ENCODE measurements at regions not wholly inside any gene's neighbourhood (a gene's known extent, or its start where the extent isn't known, plus 50 kb on each side); places are given as distances from the start of the nearest gene placed in this dataset.

DNA sequence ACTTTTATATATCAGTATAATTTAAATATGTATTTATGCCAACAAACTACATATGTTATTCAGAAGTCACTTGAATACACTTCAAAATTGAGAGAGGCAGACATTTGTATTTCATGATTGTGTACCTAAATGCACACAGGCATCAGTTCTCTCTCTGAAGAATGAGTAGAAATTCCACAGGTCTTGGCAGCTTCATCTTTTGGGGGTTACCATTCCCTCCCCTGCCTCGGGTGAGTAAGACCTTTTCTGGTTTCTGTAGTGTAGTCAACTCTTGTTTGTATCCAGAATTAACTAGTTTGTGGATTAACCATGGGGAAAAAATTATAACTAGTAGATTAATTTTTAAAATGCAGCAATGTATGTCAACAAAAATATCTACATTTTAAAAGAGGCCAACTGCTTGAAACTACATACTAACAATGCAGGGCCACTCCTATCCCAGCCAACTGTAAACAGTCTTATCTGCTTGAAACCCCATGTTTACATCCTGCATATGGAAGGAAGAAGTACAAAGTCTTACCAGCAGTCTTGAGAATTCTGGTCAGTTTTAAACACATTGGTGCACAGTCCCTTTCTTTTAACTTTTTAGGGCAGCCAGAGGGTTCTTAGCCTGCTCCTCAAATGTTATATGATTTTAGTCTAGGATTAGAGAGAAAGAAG lies 339.6 kb upstream of the KIF2A start:
- no peak overlapping the region for H3K4me2 ChIP-seq
- ChIA-PET POLR2A (no interaction called here), CTCF (interaction anchor here (0.8 to 1.3 kb wide), 2 partner anchors 32 to 177 kb away, joined by 3 to 4 read pairs; no protein-coding TSS in a partner anchor)
- no peak overlapping the region for H2AFZ ChIP-seq (ENCODE audit: low read depth)
- H3K36me3 ChIP-seq (replicated peaks in 1 of 2; ENCODE audit: control insufficient read depth in 1 of 2, insufficient read depth in 2 of 2, low read length in 1 of 2) = no peaks in the 10 kb centered on the region
- H3K27ac ChIP-seq (ENCODE audit: low read depth in 2 of 2, low read length in 1 of 2) = no peak overlapping the region
- no peak for DNase-seq
- no peaks in the 10 kb centered on the region for H3F3A ChIP-seq (replicated peaks; ENCODE audit: insufficient read depth)
- no peak overlapping the region for H3K9ac ChIP-seq
- H3K4me3 ChIP-seq (ENCODE audit: low read depth in 2 of 2, low read length in 1 of 2) = no peak overlapping the region
- no peaks in the 10 kb centered on the region for H3K9me2 ChIP-seq
- 9% methylated on average over 1 of the region's 1 CpG for WGBS (ENCODE audit: low lambda C conversion rate)
- no peaks in the 10 kb centered on the region for H3K27me3 ChIP-seq (ENCODE audit: insufficient read depth)
- H4K20me1 ChIP-seq (ENCODE audit: insufficient read depth) = no peaks in the 10 kb centered on the region
- no peaks in the 10 kb centered on the region for H3K4me1 ChIP-seq (ENCODE audit: control insufficient read depth in 1 of 2, insufficient read depth in 2 of 2, low read depth in 1 of 2, low read length in 1 of 2)
- no peak for TF ChIP-seq FOSL2 (IDR thresholded peaks at IDR 0.05; ENCODE audit: borderline replicate concordance, low read depth)
- no peak for TF ChIP-seq RCOR1 (IDR thresholded peaks at IDR 0.05; ENCODE audit: low read length)
- no peak for TF ChIP-seq USF2 (IDR thresholded peaks at IDR 0.05; ENCODE audit: borderline replicate concordance, low read depth, low read length)
- no peak for TF ChIP-seq NFIC (IDR thresholded peaks at IDR 0.05; ENCODE audit: borderline replicate concordance)
- no peak for TF ChIP-seq TCF12 (IDR thresholded peaks at IDR 0.05)
- TF ChIP-seq GABPA (IDR thresholded peaks at IDR 0.05; ENCODE audit: low read depth) = no peak
- TF ChIP-seq MEF2A (IDR thresholded peaks at IDR 0.05; ENCODE audit: borderline replicate concordance, low read depth) = no peak
- TF ChIP-seq SIN3A (IDR thresholded peaks at IDR 0.05; ENCODE audit: borderline replicate concordance, low read depth, low read length) = no peak
- TF ChIP-seq, protein P1, sequence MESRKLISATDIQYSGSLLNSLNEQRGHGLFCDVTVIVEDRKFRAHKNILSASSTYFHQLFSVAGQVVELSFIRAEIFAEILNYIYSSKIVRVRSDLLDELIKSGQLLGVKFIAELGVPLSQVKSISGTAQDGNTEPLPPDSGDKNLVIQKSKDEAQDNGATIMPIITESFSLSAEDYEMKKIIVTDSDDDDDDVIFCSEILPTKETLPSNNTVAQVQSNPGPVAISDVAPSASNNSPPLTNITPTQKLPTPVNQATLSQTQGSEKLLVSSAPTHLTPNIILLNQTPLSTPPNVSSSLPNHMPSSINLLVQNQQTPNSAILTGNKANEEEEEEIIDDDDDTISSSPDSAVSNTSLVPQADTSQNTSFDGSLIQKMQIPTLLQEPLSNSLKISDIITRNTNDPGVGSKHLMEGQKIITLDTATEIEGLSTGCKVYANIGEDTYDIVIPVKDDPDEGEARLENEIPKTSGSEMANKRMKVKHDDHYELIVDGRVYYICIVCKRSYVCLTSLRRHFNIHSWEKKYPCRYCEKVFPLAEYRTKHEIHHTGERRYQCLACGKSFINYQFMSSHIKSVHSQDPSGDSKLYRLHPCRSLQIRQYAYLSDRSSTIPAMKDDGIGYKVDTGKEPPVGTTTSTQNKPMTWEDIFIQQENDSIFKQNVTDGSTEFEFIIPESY (IDR thresholded peaks at IDR 0.05; ENCODE audit: borderline replicate concordance, low read depth) = no peak
- TF ChIP-seq YY1 (IDR thresholded peaks at IDR 0.05; ENCODE audit: low read depth) = no peak
- no peak for TF ChIP-seq FOXM1 (IDR thresholded peaks at IDR 0.05; ENCODE audit: low read depth)
- no peak for TF ChIP-seq POLR2AphosphoS5 (IDR thresholded peaks at IDR 0.05; ENCODE audit: low read depth, low read length)
- no peak for TF ChIP-seq RXRA (IDR thresholded peaks at IDR 0.05; ENCODE audit: borderline replicate concordance, low read depth)
- TF ChIP-seq CHD2 (IDR thresholded peaks at IDR 0.05; ENCODE audit: low read length, partially characterized antibody) = no peak
- no peak for TF ChIP-seq EZH2phosphoT487 (IDR thresholded peaks at IDR 0.05; ENCODE audit: borderline replicate concordance, low read depth)
- TF ChIP-seq GATA2 (CRISPR knock-in tag; IDR thresholded peaks at IDR 0.05) = no peak
- no peaks in the 10 kb centered on the region for H3K79me2 ChIP-seq (ENCODE audit: insufficient read depth)
- no peaks in the 10 kb centered on the region for H3K9me3 ChIP-seq

DNA sequence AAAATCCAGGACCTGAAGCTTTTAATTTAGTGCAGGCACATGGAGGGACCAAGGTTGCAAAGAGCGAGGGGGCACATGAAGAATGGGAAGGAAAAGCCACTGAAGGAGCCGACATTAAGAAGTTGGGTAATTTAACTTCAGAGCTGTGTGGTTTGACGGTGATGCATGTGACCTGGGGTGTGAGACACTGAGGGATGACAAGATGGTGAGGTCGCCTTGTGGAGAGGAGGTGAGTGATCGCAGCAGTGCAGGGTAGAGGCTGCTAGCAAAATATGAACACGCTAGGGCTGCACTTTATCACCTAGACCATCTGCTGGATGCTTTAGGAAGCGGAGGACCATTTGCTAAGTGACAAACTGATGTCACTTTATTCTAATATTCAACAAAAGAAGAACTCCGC lies 339.0 kb upstream of the KIF2A start:
- POLR2A ChIA-PET = no interaction called here
- no peak overlapping the region for H3K27ac ChIP-seq (ENCODE audit: low read depth in 2 of 2, low read length in 1 of 2)
- no peaks in the 10 kb centered on the region for H3K79me2 ChIP-seq (ENCODE audit: insufficient read depth)
- CTCF ChIA-PET = no interaction called here
- H2AFZ ChIP-seq (ENCODE audit: low read depth) = no peak overlapping the region
- no peaks in the 10 kb centered on the region for H3K4me1 ChIP-seq (ENCODE audit: control insufficient read depth in 1 of 2, insufficient read depth in 2 of 2, low read depth in 1 of 2, low read length in 1 of 2)
- no peaks in the 10 kb centered on the region for H3K36me3 ChIP-seq (replicated peaks in 1 of 2; ENCODE audit: control insufficient read depth in 1 of 2, insufficient read depth in 2 of 2, low read length in 1 of 2)
- WGBS (ENCODE audit: low lambda C conversion rate) = 59% methylated on average over 8 of the region's 8 CpGs
- no peaks in the 10 kb centered on the region for H3K9me2 ChIP-seq
- no peak overlapping the region for H3K4me2 ChIP-seq
- H4K20me1 ChIP-seq (ENCODE audit: insufficient read depth) = no peaks in the 10 kb centered on the region
- H3K27me3 ChIP-seq (ENCODE audit: insufficient read depth) = no peaks in the 10 kb centered on the region
- no peaks in the 10 kb centered on the region for H3F3A ChIP-seq (replicated peaks; ENCODE audit: insufficient read depth)
- H3K4me3 ChIP-seq (ENCODE audit: low read depth in 2 of 2, low read length in 1 of 2) = no peak overlapping the region
- H3K9me3 ChIP-seq = no peaks in the 10 kb centered on the region
- no peak overlapping the region for H3K9ac ChIP-seq
- no peak for DNase-seq
- TF ChIP-seq FOXM1 (IDR thresholded peaks at IDR 0.05; ENCODE audit: low read depth) (no peak), TEAD4 (IDR thresholded peaks at IDR 0.05; ENCODE audit: borderline replicate concordance, insufficient read depth) (no peak), USF2 (IDR thresholded peaks at IDR 0.05; ENCODE audit: borderline replicate concordance, low read depth, low read length) (no peak), RFX5 (IDR thresholded peaks at IDR 0.05; ENCODE audit: low read length) (no peak), RXRA (IDR thresholded peaks at IDR 0.05; ENCODE audit: borderline replicate concordance, low read depth) (no peak)
- TF ChIP-seq, protein P2, sequence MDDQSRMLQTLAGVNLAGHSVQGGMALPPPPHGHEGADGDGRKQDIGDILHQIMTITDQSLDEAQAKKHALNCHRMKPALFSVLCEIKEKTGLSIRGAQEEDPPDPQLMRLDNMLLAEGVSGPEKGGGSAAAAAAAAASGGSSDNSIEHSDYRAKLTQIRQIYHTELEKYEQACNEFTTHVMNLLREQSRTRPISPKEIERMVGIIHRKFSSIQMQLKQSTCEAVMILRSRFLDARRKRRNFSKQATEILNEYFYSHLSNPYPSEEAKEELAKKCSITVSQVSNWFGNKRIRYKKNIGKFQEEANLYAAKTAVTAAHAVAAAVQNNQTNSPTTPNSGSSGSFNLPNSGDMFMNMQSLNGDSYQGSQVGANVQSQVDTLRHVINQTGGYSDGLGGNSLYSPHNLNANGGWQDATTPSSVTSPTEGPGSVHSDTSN (IDR thresholded peaks at IDR 0.05) = no peak
- TF ChIP-seq, protein P3, sequence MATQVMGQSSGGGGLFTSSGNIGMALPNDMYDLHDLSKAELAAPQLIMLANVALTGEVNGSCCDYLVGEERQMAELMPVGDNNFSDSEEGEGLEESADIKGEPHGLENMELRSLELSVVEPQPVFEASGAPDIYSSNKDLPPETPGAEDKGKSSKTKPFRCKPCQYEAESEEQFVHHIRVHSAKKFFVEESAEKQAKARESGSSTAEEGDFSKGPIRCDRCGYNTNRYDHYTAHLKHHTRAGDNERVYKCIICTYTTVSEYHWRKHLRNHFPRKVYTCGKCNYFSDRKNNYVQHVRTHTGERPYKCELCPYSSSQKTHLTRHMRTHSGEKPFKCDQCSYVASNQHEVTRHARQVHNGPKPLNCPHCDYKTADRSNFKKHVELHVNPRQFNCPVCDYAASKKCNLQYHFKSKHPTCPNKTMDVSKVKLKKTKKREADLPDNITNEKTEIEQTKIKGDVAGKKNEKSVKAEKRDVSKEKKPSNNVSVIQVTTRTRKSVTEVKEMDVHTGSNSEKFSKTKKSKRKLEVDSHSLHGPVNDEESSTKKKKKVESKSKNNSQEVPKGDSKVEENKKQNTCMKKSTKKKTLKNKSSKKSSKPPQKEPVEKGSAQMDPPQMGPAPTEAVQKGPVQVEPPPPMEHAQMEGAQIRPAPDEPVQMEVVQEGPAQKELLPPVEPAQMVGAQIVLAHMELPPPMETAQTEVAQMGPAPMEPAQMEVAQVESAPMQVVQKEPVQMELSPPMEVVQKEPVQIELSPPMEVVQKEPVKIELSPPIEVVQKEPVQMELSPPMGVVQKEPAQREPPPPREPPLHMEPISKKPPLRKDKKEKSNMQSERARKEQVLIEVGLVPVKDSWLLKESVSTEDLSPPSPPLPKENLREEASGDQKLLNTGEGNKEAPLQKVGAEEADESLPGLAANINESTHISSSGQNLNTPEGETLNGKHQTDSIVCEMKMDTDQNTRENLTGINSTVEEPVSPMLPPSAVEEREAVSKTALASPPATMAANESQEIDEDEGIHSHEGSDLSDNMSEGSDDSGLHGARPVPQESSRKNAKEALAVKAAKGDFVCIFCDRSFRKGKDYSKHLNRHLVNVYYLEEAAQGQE (IDR thresholded peaks at IDR 0.05; ENCODE audit: low read depth, low read length) = no peak
